ENCODE measurements at regions not wholly inside any gene's neighbourhood (a gene's known extent, or its start where the extent isn't known, plus 50 kb on each side); places are given as distances from the start of the nearest gene placed in this dataset.

DNA sequence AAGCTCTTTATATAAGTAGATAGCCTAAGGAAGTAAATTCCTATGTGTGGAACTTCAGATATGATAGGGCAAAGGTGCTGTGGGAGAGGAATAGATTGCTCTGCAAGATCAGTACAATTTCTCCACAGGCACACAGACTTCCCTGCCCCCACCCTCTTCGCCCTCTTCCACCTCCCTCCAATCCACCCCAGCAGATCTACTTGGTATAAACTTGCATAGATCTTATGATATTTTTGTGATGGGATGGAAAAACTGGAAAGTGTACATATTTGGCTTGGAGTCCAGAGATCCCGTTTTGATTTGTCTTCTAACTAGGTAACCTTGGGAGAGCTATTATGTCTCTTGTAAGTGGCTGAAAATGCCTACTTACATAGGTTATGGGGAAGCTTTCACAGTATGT, 586.3 kb upstream of the USP24 start:
- TF ChIP-seq, protein P1, sequence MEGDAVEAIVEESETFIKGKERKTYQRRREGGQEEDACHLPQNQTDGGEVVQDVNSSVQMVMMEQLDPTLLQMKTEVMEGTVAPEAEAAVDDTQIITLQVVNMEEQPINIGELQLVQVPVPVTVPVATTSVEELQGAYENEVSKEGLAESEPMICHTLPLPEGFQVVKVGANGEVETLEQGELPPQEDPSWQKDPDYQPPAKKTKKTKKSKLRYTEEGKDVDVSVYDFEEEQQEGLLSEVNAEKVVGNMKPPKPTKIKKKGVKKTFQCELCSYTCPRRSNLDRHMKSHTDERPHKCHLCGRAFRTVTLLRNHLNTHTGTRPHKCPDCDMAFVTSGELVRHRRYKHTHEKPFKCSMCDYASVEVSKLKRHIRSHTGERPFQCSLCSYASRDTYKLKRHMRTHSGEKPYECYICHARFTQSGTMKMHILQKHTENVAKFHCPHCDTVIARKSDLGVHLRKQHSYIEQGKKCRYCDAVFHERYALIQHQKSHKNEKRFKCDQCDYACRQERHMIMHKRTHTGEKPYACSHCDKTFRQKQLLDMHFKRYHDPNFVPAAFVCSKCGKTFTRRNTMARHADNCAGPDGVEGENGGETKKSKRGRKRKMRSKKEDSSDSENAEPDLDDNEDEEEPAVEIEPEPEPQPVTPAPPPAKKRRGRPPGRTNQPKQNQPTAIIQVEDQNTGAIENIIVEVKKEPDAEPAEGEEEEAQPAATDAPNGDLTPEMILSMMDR (IDR thresholded peaks at IDR 0.05) = no peak
- no peak for TF ChIP-seq POLR2A (IDR thresholded peaks at IDR 0.05)

All from testis (tissue), 2 donors.